HG02884 (cell line): ENCODE measurements at regions not wholly inside any gene's neighbourhood (a gene's known extent, or its start where the extent isn't known, plus 50 kb on each side); places are given as distances from the start of the nearest gene placed in this dataset.

Source experiments
- ATAC-seq: cut with Tn5 transposase; IDR thresholded peaks from one replicate; pipeline ENCODE4 v1.9.1; 2021; ENCODE audit warnings: mild to moderate bottlenecking, moderate library complexity; ENCODE audit not compliant: unreplicated experiment

DNA sequence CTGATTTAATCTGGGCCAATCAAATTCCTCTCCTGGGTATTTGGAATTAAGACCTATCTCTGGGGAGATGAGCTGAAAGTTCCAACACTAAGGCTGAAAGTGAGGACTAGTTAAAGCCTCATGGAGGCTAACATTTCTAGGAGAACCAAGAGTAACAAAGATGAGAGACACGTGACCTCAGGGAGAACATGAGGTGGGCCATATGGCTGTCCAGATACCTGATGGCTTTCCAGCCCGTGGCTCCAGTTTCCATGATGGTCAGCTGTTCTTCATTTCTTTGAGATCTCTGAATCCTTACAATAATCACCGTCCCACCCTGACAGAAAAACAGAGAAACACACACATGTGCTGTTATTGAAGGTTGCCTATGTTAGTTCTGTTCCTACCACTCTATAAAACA, 66.1 kb downstream of the LEPR start:
- no peak for ATAC-seq

DNA sequence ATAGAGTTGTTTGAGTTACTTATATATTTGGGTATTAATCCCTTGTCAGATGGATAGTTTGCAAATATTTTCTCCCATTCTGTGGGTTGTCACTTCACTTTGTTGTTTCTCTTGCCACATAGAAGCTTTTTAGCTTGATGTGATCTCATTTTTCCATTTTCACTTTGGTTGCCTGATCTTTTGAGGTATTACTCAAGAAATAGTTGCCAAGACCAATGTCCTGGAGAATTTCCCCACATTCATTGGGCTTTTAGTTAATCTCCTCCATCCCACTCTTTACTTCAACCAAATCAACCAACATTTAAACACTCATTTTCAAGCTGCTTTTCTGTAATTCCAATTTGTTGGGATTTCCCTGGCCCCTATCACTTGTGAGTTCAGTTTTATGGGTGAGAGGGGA, 69.0 kb downstream of the LEPR start:
- no peak for ATAC-seq

GRCh38 chr1:65490231-65491009, 70.0 kb downstream of the LEPR start:
- no peak for ATAC-seq

- no peak for ATAC-seq
Observed at GRCh38 chr1:65491472-65491871, 71.0 kb downstream of the LEPR start.

DNA sequence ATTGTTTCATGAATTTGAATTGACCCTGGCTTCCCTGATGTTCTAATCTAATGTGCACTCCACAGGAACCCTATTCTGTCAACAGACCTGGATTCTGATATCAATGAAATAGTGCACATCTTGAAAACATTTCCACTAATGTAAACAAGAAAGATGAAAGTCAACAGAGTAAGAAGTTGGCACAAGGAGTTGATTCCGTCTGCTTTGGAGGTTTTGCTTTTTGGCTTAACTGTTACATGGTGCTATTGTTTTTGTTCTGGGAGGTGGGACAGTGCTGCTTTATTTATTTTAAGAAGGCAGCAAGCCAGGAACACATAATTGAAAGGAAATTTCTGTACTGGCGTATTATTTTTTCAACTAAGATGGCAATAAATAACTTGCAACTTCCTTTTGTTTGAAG, 73.3 kb downstream of the LEPR start:
- ATAC-seq, result no peak

- ATAC-seq, result no peak
Observed at GRCh38 chr1:65494671-65495070, 74.2 kb downstream of the LEPR start.

DNA sequence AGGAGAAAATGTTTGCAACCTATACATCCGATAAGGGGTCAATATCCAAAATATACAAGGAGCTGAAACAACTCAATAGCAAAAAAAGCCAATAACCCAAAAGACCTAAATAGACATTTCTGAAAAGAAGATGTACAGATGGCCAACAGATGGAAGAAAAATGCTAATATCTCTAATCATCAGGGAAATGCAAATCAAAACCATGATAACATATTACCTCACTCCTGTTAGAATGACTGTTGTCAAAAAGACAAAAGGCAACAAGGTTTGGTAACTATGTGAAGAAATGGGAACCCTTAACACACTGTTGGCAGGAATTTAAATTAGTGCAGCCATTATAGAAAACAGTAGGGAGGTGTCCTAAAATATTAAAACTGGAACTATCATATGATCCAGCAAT, 74.7 kb downstream of the LEPR start:
- ATAC-seq, result no peak

DNA sequence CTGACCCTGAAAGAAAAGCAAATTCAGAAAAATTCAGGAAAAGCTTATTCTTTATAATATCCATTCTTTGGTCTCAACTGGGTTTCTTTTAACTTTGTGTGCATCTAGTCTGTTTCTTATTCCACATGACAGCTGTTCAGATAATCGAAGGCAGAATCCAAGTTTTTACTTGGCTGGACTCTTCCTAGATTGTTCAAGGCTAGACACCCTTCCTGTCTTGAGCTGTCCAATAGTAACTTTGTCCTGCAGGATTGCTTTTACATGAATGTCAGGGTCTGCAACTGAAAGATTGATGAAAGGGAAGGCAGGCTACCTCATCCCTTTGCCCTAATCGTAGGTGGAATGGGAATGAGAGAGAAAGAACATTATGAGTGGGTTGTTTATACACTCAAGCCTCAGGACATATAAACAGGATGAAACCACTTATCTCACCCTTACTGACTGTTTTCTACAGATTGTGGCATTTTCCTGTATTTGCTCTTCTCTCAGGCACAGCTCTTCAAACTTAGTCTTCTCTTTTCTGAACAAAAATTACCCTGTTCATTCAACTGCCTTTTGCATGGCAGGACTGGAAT, 76.9 kb downstream of the LEPR start:
- no peak for ATAC-seq

- ATAC-seq, result no peak
Observed at GRCh38 chr1:65503427-65503826, 83.0 kb downstream of the LEPR start.

- no peak for ATAC-seq
Observed at GRCh38 chr1:65504263-65504662, 83.8 kb downstream of the LEPR start.

DNA sequence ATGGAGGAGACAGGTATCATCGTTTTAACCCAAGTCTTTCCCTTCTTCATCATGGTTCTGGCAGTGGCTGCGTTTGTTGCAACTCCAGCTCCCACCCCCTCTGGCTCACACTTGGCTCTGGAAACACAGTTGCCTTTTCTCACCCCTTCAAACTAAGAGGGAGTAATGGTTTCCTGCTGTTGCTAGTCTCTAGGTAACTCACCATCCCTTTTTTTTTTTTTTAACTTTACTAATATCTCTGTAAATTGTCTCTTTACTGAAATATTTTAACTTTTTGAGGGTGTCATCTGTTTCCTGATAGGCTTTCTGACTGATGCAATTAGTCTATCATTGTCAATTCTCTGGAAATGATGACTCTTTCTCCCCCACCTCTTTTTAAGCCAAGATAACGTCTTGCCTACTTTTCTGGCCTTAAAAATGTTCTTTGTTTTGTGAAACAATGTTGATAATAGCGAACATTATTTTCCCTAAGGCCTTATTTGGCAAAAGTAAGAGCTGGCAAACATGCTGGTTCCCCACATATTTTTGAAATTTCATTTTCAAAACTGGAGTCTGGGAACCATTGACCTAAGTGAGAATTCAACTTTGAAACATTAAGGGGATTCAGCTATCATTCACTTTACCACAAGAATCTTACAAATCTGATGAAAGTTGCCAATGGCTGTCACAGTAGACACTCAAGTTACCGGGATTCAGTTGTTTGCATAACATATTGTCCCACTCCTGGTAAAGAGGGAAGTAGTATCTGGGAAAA, 85.3 kb downstream of the LEPR start:
- no peak for ATAC-seq

- ATAC-seq, result no peak
Observed at GRCh38 chr1:65508051-65508450, 87.6 kb downstream of the LEPR start.

DNA sequence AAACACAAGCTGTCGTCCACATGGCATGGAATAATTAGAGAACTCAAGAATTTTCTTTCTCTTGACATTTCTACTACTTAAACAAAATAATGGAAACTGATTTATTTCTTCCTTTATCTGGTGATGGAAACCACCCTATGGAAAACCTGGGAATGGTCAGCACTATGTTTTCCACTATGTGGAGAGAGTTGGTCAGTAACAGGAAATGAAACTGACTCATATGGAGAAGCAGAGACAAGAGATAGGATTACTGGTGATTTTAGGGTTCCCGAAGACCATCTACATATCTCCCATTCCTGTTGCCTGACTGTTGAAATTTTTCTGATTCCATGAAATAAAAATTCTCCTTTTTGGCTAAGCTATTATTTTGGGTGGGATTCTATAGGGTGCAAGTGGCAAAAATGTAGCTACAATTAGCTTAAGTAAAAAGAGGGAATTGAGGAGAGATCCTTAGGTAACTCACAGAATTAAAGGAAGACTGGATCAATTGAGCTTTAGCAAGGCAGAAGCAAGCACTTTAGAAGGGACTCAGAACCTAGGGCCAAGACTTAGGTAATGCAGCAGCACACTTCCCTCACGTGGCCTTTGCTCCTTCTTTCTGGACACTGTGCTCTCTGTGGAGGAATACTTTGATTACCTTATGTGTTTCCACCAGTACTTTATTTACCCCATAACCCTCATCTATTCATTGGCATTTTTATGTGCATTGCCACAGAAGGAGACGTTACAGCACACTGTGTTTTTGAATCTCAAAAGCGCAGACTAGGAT, 89.6 kb downstream of the LEPR start:
- no peak for ATAC-seq

DNA sequence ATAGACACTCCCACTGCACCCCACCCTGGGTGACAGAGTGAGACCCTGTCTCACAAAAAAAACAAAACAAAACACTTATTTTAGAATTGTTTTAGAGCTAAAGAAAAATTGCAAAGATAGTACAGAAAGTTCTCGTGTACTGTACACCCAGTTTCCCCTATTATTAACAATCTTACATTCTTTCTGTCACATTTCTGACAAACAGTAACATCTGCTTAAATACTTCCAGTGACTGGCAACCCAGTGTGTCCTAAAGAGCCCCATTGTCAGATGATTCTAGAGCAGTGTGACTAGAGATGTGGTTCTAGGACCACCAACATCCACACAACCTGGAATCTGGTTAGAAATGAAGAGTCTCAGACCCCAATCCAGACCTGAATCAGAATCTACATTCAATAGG, 90.5 kb downstream of the LEPR start:
- ATAC-seq, result no peak

GRCh38 chr1:65512383-65512782, 91.9 kb downstream of the LEPR start:
- no peak for ATAC-seq

GRCh38 chr1:65512967-65513780, 92.7 kb downstream of the LEPR start:
- ATAC-seq, result no peak

DNA sequence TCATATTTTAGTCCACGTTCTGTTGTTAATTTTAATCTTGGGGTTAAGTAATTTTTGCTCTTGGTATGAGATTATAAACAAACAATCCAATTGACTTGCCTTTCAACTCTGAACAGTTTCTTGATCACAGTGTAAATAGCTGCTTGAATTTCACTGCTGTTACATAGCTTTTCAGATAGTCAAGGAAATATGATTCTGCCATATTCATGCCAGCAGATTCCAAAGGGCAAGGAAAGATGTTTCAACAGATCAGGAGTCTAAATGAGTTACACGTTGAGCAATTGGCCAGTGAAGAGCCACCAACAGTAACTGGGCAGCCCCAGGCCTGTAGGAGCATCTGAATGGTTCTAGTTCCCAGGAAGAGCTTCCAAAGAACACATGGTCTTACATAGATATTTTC, 93.6 kb downstream of the LEPR start:
- ATAC-seq, result no peak

DNA sequence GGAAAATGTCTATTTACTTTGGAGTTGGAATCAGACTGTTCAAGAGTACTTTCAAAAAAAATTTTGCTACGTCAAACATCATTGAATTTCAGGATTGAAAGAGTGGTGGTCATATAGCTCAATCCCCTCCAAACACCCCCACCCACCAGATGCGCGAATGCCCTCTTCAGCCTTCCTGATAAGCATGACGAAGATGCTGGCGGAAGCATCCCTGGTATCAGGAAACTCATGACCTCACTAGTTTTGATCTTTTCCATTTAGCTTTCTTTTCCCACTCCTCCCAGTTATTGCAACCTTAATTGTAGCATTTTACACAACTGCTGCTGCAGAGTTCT, 104.4 kb downstream of the LEPR start:
- no peak for ATAC-seq

DNA sequence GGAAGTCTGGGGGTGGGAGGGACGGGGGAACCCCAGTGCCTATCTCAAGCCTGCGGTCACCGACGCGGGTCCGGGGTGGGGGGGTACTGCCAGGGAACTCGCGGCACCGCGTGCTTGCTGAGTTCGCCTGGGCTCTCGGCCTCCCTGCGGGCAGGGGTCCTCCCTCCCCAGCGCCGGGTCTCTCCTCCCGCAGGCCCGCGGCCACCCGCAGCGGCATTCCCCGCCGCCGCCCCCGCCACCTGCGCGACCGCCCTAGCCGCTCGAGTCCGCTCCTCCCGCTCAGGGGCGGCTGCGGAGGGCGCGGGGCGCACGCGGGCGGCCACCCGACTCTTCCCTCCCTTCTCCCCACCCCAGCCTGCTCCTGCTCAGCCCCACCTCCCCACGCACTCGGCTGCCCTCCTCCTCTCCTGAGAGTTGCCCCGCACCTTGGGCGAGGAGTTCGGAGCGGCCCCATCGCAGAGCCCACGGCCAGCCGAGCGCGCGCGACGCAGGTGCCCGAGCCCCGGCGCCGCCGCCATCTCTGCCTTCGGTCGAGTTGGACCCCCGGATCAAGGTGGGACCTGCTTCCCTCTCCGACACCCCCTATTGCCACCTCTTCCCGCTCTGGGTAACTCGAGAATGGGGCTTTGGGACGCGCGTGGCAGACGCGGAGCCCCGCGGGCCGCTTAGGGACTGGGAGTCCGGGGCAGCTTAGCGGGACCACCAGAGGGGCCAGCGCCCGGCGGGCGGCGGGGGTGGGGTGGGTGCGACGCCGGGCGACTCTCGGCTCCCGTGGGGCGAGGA, 105.0 kb downstream of the LEPR start:
- ATAC-seq, result no peak

- no peak for ATAC-seq
Observed at GRCh38 chr1:65526049-65526556, 105.6 kb downstream of the LEPR start.
